Transverse colon (tissue), 3 donors: ENCODE measurements at regions not wholly inside any gene's neighbourhood (a gene's known extent, or its start where the extent isn't known, plus 50 kb on each side); places are given as distances from the start of the nearest gene placed in this dataset.
"Not testable (repeated sequence)": the region's sequence is repeated elsewhere in the genome, so short reads cannot be mapped to it uniquely, and the experiment has no call there.

Source experiments
- CTCF ChIP-seq, 5 experiments: fragments of 200-600 bp in 3 of 5; fragments of 450-650 bp in 2 of 5; sonication (generic) in 3 of 5; IDR thresholded peaks; 1 replicate in 2 of 5; 2 replicates in 3 of 5; pipeline ENCODE4 v1.5.1; 2016 to 2017; ENCODE audit warnings: antibody characterized with exemption in 5 of 5, inconsistent platforms in 3 of 5, mild to moderate bottlenecking in 2 of 5, moderate library complexity in 1 of 5
- POLR2A ChIP-seq: fragments of 450-650 bp; IDR thresholded peaks from one replicate; pipeline ENCODE4 v1.6.1; 2016; ENCODE audit warnings: antibody characterized with exemption, mild to moderate bottlenecking, moderate library complexity

- TF ChIP-seq CTCF (IDR thresholded peaks at IDR 0.05); POLR2A: not testable (repeated sequence)
Observed at GRCh38 chr3:30479737-30480136, 126.7 kb upstream of the TGFBR2 start.
